ENCODE measurements at regions not wholly inside any gene's neighbourhood (a gene's known extent, or its start where the extent isn't known, plus 50 kb on each side); places are given as distances from the start of the nearest gene placed in this dataset.

DNA sequence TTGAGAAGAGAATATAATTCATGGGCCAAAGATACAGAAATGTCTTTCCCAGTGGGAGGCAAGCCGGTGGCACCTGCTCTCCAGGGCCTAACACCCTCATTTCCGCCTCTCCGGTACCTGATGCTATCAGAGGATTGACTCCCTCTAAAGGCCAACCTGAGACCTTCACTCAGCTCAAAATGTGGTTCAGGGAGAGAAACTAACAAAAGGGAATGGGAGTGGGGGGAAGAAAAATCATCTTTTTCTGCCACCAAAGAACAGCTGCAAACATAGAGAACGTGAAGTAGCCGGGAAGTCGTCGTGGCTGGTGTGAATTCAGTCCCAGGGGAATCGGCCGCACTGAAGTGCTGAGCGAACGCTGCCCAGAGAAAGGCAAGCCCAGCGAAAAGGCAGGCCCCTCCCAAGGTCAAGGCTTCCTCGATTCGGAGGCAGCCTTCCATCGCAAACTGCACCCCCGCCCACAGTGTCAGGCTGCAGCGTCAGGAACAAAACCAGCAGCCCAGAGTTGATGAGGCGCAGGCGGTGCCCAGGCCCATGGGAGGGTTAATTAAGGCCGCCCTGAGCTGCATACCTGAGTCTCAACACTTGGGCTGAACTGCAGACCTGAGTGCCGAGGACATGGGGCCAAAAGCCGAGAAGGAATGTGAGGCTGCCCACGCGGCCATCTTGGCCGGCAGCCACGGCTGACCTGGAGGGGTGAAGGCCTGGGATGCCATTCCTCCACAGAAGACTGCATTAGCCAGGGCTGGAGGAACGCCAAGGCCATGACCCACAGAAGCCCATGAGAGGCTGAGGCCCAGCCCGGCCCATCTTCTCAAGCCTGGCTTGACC is 160.2 kb downstream of the PSMG1 start:
- no peak for DNase-seq (ENCODE audit: low read depth)

- no peak for DNase-seq (ENCODE audit: low read depth)
Measured at GRCh38 chr21:39022466-39022862, 160.8 kb downstream of the PSMG1 start.

DNA sequence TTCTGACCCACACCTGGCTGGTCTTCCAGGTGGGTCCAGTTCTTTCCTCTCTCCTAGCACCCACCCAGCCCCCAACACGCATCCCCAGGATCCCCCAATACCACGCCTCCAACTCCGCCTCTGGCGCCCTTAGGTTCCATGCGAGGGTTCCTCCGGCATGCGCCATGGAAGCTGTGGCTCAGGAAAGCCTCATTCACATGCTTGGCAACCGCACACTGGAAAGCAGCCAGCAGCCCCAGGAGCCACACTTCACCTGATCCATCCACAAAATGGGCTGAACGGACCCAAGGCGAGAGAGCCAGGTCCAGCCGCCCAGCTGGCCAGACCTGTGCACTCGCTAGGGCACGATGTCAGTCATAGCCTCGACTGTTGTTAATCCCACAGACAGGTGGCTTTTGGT is 161.2 kb downstream of the PSMG1 start:
- DNase-seq (ENCODE audit: low read depth): no peak

DNA sequence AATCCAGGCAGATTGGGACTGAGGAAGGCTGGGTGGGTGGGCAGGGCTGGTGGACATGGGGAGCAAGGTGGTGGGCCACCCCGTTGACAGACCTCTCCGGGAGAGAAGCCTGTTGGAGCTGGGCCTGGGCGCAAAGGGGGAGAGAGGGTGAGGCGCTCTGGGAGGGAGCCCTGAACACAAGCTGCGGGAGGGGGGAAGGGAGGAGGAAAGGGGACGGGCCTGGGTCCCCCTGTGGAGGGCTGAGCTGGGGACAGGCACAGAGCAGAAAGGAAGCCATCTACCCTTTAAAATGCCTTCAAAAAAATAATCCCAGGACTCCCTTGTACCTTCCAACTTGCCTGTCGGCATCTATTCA is 161.8 kb downstream of the PSMG1 start:
- no peak for DNase-seq (ENCODE audit: low read depth)

- no peak for DNase-seq (ENCODE audit: low read depth)
Measured at GRCh38 chr21:39020751-39021477, 162.3 kb downstream of the PSMG1 start.

DNA sequence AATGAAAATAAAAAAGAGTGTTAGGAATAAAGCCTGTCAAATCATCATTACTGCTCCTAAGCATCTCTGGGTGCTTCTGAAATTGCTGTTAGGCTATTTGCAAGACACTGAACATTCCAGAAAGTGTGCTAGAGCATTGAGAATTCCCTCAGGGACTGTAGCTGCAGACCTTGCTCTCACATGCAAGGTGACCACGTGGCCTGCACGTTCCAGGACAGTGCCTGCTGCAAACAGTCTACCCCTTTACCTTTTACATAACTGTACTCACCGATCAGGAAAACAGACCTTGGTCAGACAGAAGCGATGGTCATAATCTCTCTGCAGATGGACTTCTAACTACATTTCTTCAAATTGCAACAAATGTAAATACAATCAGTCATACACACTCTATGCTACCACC is 164.5 kb downstream of the PSMG1 start:
- DNase-seq (ENCODE audit: low read depth): no peak

GRCh38 chr21:39016740-39017315 is 166.4 kb downstream of the PSMG1 start:
- DNase-seq (ENCODE audit: low read depth): no peak

- no peak for DNase-seq (ENCODE audit: low read depth)
Measured at GRCh38 chr21:39014747-39015146, 168.5 kb downstream of the PSMG1 start.

DNA sequence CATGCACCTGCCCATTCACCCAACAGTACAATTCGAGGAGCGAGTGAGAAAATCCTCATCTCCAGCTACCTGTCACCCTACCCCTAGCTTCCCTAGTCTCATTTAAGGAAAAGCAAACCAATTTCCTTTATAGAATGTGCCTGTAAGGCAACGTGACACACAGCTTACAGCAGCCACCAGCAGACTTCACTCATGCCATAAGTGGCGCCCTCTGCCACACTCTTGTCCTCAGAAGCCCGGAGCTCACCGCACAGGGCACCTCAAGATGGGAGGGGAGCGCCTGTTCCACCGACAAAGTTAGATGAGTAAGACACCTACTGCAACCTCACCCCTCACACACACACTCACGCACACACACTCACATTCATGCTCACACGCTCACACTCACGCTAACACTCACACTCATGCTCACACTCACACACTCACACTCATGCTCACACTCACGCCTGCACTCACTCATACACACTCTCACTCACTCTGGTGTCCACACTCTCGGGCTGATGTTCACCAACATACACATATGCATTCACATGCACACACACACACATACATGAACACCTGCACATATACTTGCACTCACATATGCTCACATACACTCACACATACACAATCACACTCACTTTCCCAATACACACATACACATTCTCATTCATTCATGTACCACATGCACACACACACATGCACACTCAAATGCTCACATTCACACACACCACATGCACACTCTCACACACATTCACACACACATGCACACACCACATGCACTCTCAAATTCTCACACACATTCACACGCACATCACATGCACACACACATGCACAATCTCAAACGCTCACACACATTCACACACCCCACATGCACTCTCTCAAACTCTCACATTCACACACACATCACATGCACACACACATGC is 170.7 kb downstream of the PSMG1 start:
- no peak for DNase-seq (ENCODE audit: low read depth)

- no peak for DNase-seq (ENCODE audit: low read depth)
Measured at GRCh38 chr21:39011911-39012310, 171.3 kb downstream of the PSMG1 start.

DNA sequence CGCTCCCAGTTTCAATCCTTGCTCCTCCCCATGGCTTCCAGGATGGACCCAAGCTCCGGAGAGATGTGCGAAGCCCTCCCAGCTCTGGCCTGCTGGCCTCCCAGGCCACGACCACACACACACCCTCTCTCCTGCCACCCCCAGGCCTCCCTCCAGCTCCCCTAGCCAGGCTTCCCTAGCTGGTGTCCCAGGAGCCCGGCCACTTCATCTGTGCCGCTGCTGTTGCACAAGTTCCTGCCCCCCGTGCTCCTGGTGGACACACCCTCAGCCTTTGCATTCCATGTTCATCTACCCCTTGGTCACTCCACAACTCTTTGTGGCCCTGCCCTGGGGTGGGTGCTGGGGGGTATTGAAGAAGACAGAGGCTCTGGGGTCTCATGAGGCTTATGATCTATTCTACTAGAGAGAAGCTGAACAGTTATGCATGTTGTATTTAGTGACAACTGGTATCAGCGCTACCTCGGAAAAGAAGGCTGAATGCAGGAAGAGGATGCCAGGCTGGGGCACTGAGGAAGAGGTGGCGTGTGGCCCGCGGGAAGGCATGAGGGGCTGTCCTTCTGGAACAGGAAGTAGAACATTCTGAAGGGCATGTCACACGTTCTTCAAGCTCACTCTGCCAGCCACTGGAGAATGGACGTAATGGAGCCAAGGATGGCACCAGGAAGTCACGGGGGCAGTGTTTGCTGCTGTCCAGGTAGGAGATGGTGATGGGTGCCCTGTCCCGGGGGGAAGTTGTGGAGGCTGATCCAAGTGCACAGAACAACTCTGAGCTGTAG is 172.4 kb downstream of the PSMG1 start:
- no peak for DNase-seq (ENCODE audit: low read depth)

- no peak for DNase-seq (ENCODE audit: low read depth)
Measured at GRCh38 chr21:39009587-39010225, 173.5 kb downstream of the PSMG1 start.

GRCh38 chr21:39007985-39008384 is 175.3 kb downstream of the PSMG1 start:
- DNase-seq (ENCODE audit: low read depth): no peak

GRCh38 chr21:39007532-39007931 is 175.7 kb downstream of the PSMG1 start:
- DNase-seq (ENCODE audit: low read depth): no peak

DNA sequence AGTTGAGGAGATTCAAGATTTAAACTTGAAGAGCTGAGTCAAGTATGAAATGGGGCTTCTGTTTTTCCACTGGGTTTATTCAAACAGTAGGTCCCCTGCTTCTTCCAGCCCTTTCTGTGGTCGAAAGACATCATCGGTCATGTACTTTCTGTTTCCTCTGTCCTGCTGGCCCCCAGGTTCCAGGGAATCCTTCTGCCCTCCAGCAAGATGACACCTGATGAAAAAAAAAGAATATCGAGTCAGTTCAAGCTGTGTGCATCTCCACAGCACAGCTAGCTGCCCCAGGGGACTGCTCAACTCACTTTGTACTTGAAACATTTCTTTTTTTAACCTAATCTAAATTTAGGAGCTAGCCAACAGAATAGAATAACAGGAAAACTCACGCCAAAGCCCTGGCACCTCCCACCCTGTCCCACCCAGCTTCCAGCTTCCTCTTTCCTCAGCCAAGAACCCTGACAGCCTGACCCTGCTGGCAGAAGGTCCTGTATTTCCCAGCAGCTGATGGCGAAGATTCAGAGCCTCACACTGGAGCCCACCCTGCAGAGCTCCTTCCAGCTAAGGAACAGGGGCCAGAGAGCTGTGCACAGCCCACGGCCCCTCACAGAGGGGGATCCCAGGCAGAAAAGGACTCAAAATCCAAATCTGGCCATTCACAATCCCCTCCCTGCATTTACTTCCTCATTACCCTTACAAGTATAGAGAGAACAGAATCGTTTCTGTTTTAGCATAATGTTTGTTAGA is 176.5 kb downstream of the PSMG1 start:
- no peak for DNase-seq (ENCODE audit: low read depth)

DNA sequence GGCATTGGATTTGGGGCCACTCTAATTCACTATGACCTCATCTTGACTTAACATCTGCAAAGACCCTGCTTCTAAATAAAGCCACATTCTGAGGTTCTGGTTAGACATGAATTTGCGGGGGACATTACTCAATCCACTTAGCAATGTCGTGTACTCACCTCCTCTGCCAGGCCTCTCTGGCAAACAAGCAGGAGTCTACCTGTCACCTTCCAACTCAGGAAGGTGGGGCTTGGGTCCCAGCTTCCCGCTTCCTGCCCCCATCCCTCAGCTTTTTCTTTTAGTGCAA is 177.8 kb downstream of the PSMG1 start:
- no peak for DNase-seq (ENCODE audit: low read depth)

- no peak for DNase-seq (ENCODE audit: low read depth)
Measured at GRCh38 chr21:39004634-39005501, 178.4 kb downstream of the PSMG1 start.

- no peak for DNase-seq (ENCODE audit: low read depth)
Measured at GRCh38 chr21:39003982-39004633, 179.1 kb downstream of the PSMG1 start.

GRCh38 chr21:39001341-39001740 is 181.9 kb downstream of the PSMG1 start:
- no peak for DNase-seq (ENCODE audit: low read depth)
